ENCODE measurements at regions not wholly inside any gene's neighbourhood (a gene's known extent, or its start where the extent isn't known, plus 50 kb on each side); places are given as distances from the start of the nearest gene placed in this dataset.

- TF ChIP-seq RAD21 (CRISPR knock-in tag; IDR thresholded peaks at IDR 0.05), result no peak
- TF ChIP-seq CTCF (CRISPR knock-in tag; IDR thresholded peaks at IDR 0.05), result no peak
- no peak for TF ChIP-seq ZFP1 (CRISPR knock-in tag; IDR thresholded peaks at IDR 0.05)
- no peak for TF ChIP-seq CEBPB (IDR thresholded peaks at IDR 0.05; ENCODE audit: borderline replicate concordance, low read depth, low read length)
These were observed 563.1 kb upstream of the RGS18 start for GRCh38 chr1:191595170-191595569.

Measured in HepG2 (cell line).